Liver (tissue), 3 donors: ENCODE measurements at regions not wholly inside any gene's neighbourhood (a gene's known extent, or its start where the extent isn't known, plus 50 kb on each side); places are given as distances from the start of the nearest gene placed in this dataset.

ENCODE experiments used
- ATF3 ChIP-seq: IDR thresholded peaks from 2 replicates; pipeline ENCODE4 v1.6.1; 2016; ENCODE audit warnings: antibody characterized with exemption
- CTCF ChIP-seq: fragments of 150-350 bp; IDR thresholded peaks from 2 replicates; pipeline ENCODE4 v1.5.1; 2017; ENCODE audit warnings: improper control_type of control experiment, low read depth, low read length; ENCODE audit not compliant: missing input control
- FOXA1 ChIP-seq: IDR thresholded peaks from 2 replicates; pipeline ENCODE4 v1.6.1; 2016; ENCODE audit warnings: antibody characterized with exemption
- JUND ChIP-seq, 2 donors: IDR thresholded peaks; 2 replicates each; pipeline ENCODE4 v1.6.1; 2016; ENCODE audit warnings: antibody characterized with exemption in 2 of 2
- MAX ChIP-seq: IDR thresholded peaks from 2 replicates; pipeline ENCODE4 v1.6.1; 2016; ENCODE audit warnings: antibody characterized with exemption
- NR2F2 ChIP-seq: IDR thresholded peaks from 2 replicates; pipeline ENCODE4 v1.6.1; 2016; ENCODE audit warnings: antibody characterized with exemption
- RAD21 ChIP-seq, 2 donors: IDR thresholded peaks; 2 replicates each; pipeline ENCODE4 v1.6.1; 2016; ENCODE audit warnings: antibody characterized with exemption in 2 of 2, mild to moderate bottlenecking in 2 of 2
- REST ChIP-seq: IDR thresholded peaks from 2 replicates; pipeline ENCODE4 v1.6.1; 2016; ENCODE audit warnings: antibody characterized with exemption, mild to moderate bottlenecking
- RXRA ChIP-seq, 2 donors: IDR thresholded peaks; 2 replicates each; pipeline ENCODE4 v1.6.1; 2017 to 2018; ENCODE audit warnings: antibody characterized with exemption in 2 of 2, mild to moderate bottlenecking in 1 of 2
- SP1 ChIP-seq: IDR thresholded peaks from 2 replicates; pipeline ENCODE4 v1.6.1; 2018; ENCODE audit warnings: antibody characterized with exemption, mild to moderate bottlenecking
- TAF1 ChIP-seq: conservative IDR thresholded peaks from 2 replicates; pipeline ENCODE4 v1.6.1; 2016; ENCODE audit warnings: antibody characterized with exemption, mild to moderate bottlenecking
- YY1 ChIP-seq: IDR thresholded peaks from 2 replicates; pipeline ENCODE4 v1.6.1; 2016; ENCODE audit warnings: antibody characterized with exemption, mild to moderate bottlenecking
- ZBTB33 ChIP-seq: IDR thresholded peaks from 2 replicates; pipeline ENCODE4 v1.6.1; 2016; ENCODE audit warnings: antibody characterized with exemption
- donor health status: healthy.
- donor health status: healthy.

GRCh38 chr7:26989897-26990670 is 105.7 kb downstream of the HOXA1 start:
- TF ChIP-seq CTCF = no peak
- no peak for TF ChIP-seq MAX
- no peak for TF ChIP-seq TAF1
- TF ChIP-seq REST = no peak
- TF ChIP-seq RAD21 (IDR thresholded peaks at IDR 0.05) = no peak
- no peak for TF ChIP-seq ATF3
- TF ChIP-seq YY1 = no peak
- TF ChIP-seq NR2F2 = no peak
- no peak for TF ChIP-seq JUND (IDR thresholded peaks at IDR 0.05)
- no peak for TF ChIP-seq ZBTB33
- no peak for TF ChIP-seq FOXA1
- TF ChIP-seq RXRA (IDR thresholded peaks at IDR 0.05) = no peak
- TF ChIP-seq SP1 = no peak
